ENCODE measurements at regions not wholly inside any gene's neighbourhood (a gene's known extent, or its start where the extent isn't known, plus 50 kb on each side); places are given as distances from the start of the nearest gene placed in this dataset.
"Not testable (repeated sequence)": the region's sequence is repeated elsewhere in the genome, so short reads cannot be mapped to it uniquely, and the experiment has no call there.

- not testable (repeated sequence) for TF ChIP-seq CTCF (IDR thresholded peaks at IDR 0.05; ENCODE audit: insufficient read depth, low read length); REST (IDR thresholded peaks at IDR 0.05; ENCODE audit: insufficient replicate concordance, low read depth); GABPA (IDR thresholded peaks at IDR 0.05; ENCODE audit: low read depth)
Observed at GRCh38 chr5:27743383-27743979, 705.1 kb upstream of the CDH9 start.

Data from HL-60 (cell line).